ENCODE measurements at regions not wholly inside any gene's neighbourhood (a gene's known extent, or its start where the extent isn't known, plus 50 kb on each side); places are given as distances from the start of the nearest gene placed in this dataset.

- Histone ChIP-seq H2AFZ (ENCODE audit: low read length) (no peak overlapping the region), H3K4me3 (ENCODE audit: low read length, poor library complexity, severe bottlenecking) (peak overlapping the region; percentile 65), H3F3A (ENCODE audit: low read depth) (no peaks in the 10 kb centered on the region; the same call in 1 of the 2 replicates), H3K27me3 (ENCODE audit: insufficient read depth, low read length, poor library complexity, severe bottlenecking) (no peaks in the 10 kb centered on the region), H3K9me2 (replicated peaks; ENCODE audit: low read depth, low read length) (no peaks in the 10 kb centered on the region), H4K20me1 (ENCODE audit: insufficient read depth, low read length, poor library complexity, severe bottlenecking) (no peaks in the 10 kb centered on the region), H3K4me1 (ENCODE audit: insufficient read depth, low read length, poor library complexity, severe bottlenecking) (peaks cover 93% of the 10 kb centered on the region), H3K4me2 (ENCODE audit: low read depth, low read length, poor library complexity, severe bottlenecking) (peak overlapping the region; percentile 85), H3K9me3 (ENCODE audit: insufficient read depth, low read depth, low read length) (no peaks in the 10 kb centered on the region), H3K9ac (ENCODE audit: low read depth, low read length, poor library complexity, severe bottlenecking) (peak overlapping the region; percentile 75), H3K79me2 (ENCODE audit: insufficient read depth, low read length) (no peaks in the 10 kb centered on the region; the same call in 1 of the 2 replicates), H3K36me3 (ENCODE audit: insufficient read depth, low read length) (no peaks in the 10 kb centered on the region)
- TF ChIP-seq EZH2phosphoT487 (IDR thresholded peaks at IDR 0.05; ENCODE audit: borderline replicate concordance), result no peak
- TF ChIP-seq CTCF (conservative IDR thresholded peaks at IDR 0.05; ENCODE audit: low read length), result no peak
These were observed 85.8 kb upstream of the DMRT1 start for GRCh38 chr9:755454-756381.

GRCh38 chr9:757246-757881 lies 84.1 kb upstream of the DMRT1 start:
- H3K27me3 ChIP-seq (ENCODE audit: insufficient read depth, low read length, poor library complexity, severe bottlenecking), result no peaks in the 10 kb centered on the region
- H4K20me1 ChIP-seq (ENCODE audit: insufficient read depth, low read length, poor library complexity, severe bottlenecking), result no peaks in the 10 kb centered on the region
- no peaks in the 10 kb centered on the region for H3K9me3 ChIP-seq (ENCODE audit: insufficient read depth, low read depth, low read length)
- H3K9ac ChIP-seq (ENCODE audit: low read depth, low read length, poor library complexity, severe bottlenecking), result peak overlapping the region; percentile 75
- no peaks in the 10 kb centered on the region for H3K36me3 ChIP-seq (ENCODE audit: insufficient read depth, low read length)
- H3K4me1 ChIP-seq (ENCODE audit: insufficient read depth, low read length, poor library complexity, severe bottlenecking), result peaks cover 85% of the 10 kb centered on the region
- no peak overlapping the region for H3K4me2 ChIP-seq (ENCODE audit: low read depth, low read length, poor library complexity, severe bottlenecking)
- TF ChIP-seq EZH2phosphoT487 (IDR thresholded peaks at IDR 0.05; ENCODE audit: borderline replicate concordance), result no peak
- peak; percentile 69 for TF ChIP-seq CTCF (conservative IDR thresholded peaks at IDR 0.05; ENCODE audit: low read length)
- no peaks in the 10 kb centered on the region for H3K9me2 ChIP-seq (replicated peaks; ENCODE audit: low read depth, low read length)
- H3F3A ChIP-seq (ENCODE audit: low read depth), result no peaks in the 10 kb centered on the region; the same call in 1 of the 2 replicates
- H3K79me2 ChIP-seq (ENCODE audit: insufficient read depth, low read length), result no peaks in the 10 kb centered on the region
- H3K4me3 ChIP-seq (ENCODE audit: low read length, poor library complexity, severe bottlenecking), result no peak overlapping the region
- no peak overlapping the region for H2AFZ ChIP-seq (ENCODE audit: low read length)

- no peak overlapping the region for H2AFZ ChIP-seq (ENCODE audit: low read length)
- no peak overlapping the region for H3K9ac ChIP-seq (ENCODE audit: low read depth, low read length, poor library complexity, severe bottlenecking)
- no peaks in the 10 kb centered on the region; the same call in 1 of the 2 replicates for H3F3A ChIP-seq (ENCODE audit: low read depth)
- no peaks in the 10 kb centered on the region for H3K9me3 ChIP-seq (ENCODE audit: insufficient read depth, low read depth, low read length)
- peak overlapping the region; percentile 1 for H3K4me2 ChIP-seq (ENCODE audit: low read depth, low read length, poor library complexity, severe bottlenecking)
- no peak overlapping the region for H3K4me3 ChIP-seq (ENCODE audit: low read length, poor library complexity, severe bottlenecking)
- no peaks in the 10 kb centered on the region for H3K36me3 ChIP-seq (ENCODE audit: insufficient read depth, low read length)
- H3K27me3 ChIP-seq (ENCODE audit: insufficient read depth, low read length, poor library complexity, severe bottlenecking), result no peaks in the 10 kb centered on the region
- H3K4me1 ChIP-seq (ENCODE audit: insufficient read depth, low read length, poor library complexity, severe bottlenecking), result peaks cover 78% of the 10 kb centered on the region
- no peak for TF ChIP-seq CTCF (conservative IDR thresholded peaks at IDR 0.05; ENCODE audit: low read length)
- TF ChIP-seq EZH2phosphoT487 (IDR thresholded peaks at IDR 0.05; ENCODE audit: borderline replicate concordance), result no peak
- H3K9me2 ChIP-seq (replicated peaks; ENCODE audit: low read depth, low read length), result no peaks in the 10 kb centered on the region
- H4K20me1 ChIP-seq (ENCODE audit: insufficient read depth, low read length, poor library complexity, severe bottlenecking), result no peaks in the 10 kb centered on the region
- no peaks in the 10 kb centered on the region for H3K79me2 ChIP-seq (ENCODE audit: insufficient read depth, low read length)
These were observed 83.4 kb upstream of the DMRT1 start for GRCh38 chr9:758146-758545.
